Spleen (tissue), 7 donors: ENCODE measurements at regions not wholly inside any gene's neighbourhood (a gene's known extent, or its start where the extent isn't known, plus 50 kb on each side); places are given as distances from the start of the nearest gene placed in this dataset.

Experiments used
- POLR2A ChIP-seq, 3 donors: fragments of 450-650 bp; IDR thresholded peaks; one replicate each; pipeline ENCODE4 v1.5.1; 2017; ENCODE audit warnings: antibody characterized with exemption in 3 of 3, mild to moderate bottlenecking in 1 of 3
- TF ChIP-seq, protein P1 (sequence below), 11 experiments: fragments of 200-600 bp in 7 of 11; fragments of 450-650 bp in 4 of 11; sonication (generic) in 4 of 11; IDR thresholded peaks in 8 of 11; conservative IDR thresholded peaks in 3 of 11; 1 replicate in 7 of 11; 2 replicates in 4 of 11; pipeline versions ENCODE4 v1.4.0 to v1.8.0; 2016 to 2021; ENCODE audit warnings: antibody characterized with exemption in 11 of 11, inconsistent platforms in 4 of 11, mild to moderate bottlenecking in 1 of 11
- donor health status: DM: no; HTN: no; CAD: no; lungs with moderate emphysema.
- donor health status: DM: no; HTN: no; CAD: no.
- donor health status: DM: no; HTN: no; CAD: no.

GRCh38 chr11:91459840-91460239, 764.8 kb upstream of the FAT3 start:
- TF ChIP-seq, protein P1, sequence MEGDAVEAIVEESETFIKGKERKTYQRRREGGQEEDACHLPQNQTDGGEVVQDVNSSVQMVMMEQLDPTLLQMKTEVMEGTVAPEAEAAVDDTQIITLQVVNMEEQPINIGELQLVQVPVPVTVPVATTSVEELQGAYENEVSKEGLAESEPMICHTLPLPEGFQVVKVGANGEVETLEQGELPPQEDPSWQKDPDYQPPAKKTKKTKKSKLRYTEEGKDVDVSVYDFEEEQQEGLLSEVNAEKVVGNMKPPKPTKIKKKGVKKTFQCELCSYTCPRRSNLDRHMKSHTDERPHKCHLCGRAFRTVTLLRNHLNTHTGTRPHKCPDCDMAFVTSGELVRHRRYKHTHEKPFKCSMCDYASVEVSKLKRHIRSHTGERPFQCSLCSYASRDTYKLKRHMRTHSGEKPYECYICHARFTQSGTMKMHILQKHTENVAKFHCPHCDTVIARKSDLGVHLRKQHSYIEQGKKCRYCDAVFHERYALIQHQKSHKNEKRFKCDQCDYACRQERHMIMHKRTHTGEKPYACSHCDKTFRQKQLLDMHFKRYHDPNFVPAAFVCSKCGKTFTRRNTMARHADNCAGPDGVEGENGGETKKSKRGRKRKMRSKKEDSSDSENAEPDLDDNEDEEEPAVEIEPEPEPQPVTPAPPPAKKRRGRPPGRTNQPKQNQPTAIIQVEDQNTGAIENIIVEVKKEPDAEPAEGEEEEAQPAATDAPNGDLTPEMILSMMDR (IDR thresholded peaks at IDR 0.05 in 8 of 11, conservative IDR thresholded peaks at IDR 0.05 in 3 of 11) = no peak
- TF ChIP-seq POLR2A (IDR thresholded peaks at IDR 0.05) = no peak
